ENCODE measurements at regions not wholly inside any gene's neighbourhood (a gene's known extent, or its start where the extent isn't known, plus 50 kb on each side); places are given as distances from the start of the nearest gene placed in this dataset.
"Not testable (repeated sequence)": the region's sequence is repeated elsewhere in the genome, so short reads cannot be mapped to it uniquely, and the experiment has no call there.

- no peak for DNase-seq
Measured at GRCh38 chr6:167208819-167209576, 51.2 kb upstream of the GPR31 start.

- no peak for DNase-seq
Measured at GRCh38 chr6:167209577-167209975, 51.8 kb upstream of the GPR31 start.

GRCh38 chr6:167210375-167211294, 52.9 kb upstream of the GPR31 start:
- no peak for DNase-seq

DNA sequence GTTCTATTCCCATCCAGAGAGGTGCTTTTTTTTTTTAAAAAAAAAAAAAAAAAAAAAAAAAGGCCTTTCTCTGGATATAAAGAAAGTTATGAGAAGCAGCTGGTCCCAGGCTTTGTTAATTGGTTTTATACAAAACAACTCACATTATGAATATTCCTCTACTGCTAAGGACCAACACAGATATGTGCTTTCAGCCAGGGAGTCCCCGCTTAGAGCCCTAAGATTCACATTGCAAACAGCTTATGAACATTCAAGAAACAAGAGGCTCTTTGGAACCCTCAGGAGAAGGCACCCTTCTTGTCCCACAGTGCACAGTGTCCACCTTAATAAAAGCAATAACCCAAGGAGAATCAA, 53.5 kb upstream of the GPR31 start:
- no peak for DNase-seq

- no peak for DNase-seq
Measured at GRCh38 chr6:167211881-167212712, 54.3 kb upstream of the GPR31 start.

DNA sequence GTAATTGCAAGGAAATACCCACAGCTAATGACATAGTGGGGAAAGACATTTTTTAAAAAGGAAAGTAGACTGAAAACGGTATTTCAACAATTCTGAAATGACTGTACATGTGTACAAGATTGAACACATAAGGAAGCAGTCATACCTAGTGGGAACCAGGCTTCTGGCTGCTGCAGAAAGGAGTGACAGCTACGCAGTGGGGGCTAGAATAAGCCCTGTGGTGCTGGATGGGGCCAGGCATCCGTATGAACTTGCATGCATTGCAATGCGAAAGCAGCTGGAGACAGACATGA, 54.9 kb upstream of the GPR31 start:
- no peak for DNase-seq

DNA sequence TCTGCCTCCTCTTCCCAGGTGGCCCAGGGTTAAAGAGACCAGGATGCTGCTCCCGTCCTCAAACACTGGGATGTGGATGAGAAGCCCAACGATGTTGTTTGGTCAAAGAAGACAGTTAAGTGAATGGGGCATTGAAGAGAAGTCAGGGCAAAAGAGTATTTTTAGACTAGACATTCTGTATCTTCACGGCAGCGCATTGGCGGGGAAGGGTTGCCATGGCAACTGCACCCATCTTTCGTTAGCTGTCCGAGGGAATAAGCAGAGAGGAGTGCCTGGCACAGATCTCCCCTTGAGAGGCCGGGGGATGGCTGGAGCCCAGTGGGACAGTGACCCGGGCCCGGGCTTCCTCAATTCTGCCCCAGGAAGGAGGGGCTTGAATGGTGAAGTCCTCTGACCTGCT, 56.4 kb upstream of the GPR31 start:
- DNase-seq = no peak

DNA sequence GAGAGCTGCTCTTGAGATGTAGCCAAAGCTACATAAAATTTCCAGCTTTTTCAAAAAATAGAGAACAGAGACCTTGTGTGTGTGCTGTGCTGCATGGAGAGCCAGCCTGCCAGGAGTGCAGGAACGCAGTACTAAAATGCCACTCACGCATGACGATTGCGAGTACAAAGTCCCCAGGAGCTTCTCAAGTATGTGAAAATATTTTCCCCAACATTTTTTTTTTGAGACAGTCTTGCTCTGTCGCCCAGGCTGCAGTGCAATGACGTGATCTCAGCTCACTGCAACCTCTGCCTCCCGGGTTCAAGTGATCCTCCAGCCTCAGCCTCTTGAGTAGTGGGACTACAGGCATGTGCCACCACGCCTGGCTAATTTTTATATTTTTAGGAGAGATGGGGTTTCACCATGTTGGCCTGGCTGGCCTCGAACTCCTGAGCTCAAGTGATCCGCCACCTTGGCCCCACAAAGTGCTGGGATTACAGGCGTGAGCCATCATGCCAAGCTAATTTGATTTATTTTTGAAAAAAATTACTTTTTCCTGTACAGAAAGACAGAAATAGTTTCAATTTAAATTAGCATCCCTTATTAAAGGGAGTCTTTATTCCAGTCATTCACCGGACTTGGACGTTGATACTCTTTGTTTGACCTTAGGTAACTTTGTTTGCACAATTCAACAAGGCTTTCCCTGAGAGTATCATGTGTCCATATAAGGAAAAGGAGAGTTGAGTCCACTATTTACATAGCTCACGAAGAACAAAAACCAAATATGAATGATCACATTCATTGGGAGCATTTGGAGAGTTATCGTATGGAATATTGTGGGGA, 57.9 kb upstream of the GPR31 start:
- DNase-seq = not testable (repeated sequence)

DNA sequence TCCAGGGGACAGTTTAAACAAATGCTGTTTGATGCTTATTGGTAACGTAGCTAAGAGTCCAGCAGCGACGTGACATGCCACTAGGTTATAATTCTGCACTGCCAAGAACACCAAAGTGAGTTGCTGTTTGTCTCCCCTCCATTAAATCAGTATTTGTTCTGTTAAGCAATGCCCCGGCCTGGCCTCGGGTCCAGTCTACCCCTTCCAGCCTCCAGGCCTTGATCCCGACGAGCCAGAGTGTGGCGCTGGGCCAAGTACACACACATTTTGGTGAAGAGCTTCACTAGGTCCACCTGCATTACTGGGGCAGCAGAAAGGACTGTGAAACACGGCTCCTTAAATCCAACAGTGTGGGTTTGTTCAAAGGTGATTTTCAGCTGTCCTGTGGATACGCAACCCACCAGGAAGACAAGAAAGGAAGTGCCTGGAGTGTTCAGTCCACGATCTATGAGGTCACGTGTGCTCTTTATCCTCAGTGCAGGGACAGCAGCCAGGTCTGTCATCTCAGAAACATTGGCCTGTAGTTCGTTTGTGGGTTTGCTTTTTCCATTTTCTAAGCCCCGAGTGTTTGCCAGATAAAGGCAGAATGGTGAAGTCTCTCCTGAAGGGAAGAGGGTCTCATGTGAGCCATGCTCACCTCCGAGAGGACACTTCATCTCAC, 58.7 kb upstream of the GPR31 start:
- DNase-seq = not testable (repeated sequence)

DNA sequence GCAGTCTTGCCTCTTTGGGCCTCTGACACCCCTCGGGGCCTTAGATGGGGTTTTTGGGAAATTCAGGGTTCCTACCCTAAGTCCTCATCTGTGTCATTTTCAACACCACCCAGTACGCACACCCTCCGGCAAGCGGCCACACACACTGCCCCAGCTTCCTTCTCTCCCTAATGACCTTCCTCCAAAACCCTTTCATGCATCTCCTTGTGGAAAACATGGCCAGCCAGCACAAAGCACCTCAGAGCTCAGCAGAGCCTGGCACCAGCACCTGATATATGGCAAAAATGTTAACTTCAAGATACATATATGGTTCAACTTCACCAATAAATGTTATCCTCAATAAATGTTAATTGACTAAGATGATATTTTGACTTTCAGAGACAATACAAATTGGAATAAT, 59.3 kb upstream of the GPR31 start:
- not testable (repeated sequence) for DNase-seq

DNA sequence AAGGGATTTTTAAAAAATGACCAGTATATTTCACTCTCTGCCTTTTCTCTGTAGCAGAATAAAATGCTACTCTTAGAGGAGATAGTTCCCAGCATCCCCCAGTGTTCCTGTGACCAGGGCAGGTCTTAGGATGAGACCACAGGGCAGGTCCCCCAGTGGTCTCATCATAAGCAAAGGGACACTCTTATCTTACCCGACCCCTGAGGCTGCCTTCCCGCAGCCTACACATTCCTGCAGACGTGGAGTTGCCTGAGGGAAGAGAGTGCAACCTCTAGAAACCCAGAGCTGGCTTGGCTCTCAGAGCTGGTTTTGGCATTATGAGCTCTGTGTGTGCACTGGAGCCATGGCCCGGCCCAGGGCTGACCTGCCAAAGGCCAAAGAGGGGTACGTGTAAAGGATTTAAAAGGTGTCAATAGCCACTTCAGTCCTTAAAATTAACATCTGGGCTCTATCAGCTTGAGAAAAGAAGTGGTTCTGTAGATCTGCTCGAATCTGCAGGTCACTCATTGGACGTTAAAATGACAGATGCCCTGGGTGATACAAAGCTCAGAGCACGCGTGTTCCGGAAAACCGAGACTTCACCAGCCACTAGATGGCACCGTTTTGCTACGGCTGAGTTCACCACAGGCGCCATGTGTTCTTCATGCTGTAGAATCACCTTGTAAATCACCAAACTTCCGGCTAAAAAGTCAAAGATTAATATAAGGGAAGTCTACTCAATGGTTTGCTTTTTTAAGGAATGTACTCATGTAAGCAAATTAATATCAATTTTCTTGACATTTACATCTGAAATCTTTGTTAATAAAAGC, 60.4 kb upstream of the GPR31 start:
- peak; percentile 37 for DNase-seq

- DNase-seq = not testable (repeated sequence)
Measured at GRCh38 chr6:167219079-167219478, 61.3 kb upstream of the GPR31 start.

DNA sequence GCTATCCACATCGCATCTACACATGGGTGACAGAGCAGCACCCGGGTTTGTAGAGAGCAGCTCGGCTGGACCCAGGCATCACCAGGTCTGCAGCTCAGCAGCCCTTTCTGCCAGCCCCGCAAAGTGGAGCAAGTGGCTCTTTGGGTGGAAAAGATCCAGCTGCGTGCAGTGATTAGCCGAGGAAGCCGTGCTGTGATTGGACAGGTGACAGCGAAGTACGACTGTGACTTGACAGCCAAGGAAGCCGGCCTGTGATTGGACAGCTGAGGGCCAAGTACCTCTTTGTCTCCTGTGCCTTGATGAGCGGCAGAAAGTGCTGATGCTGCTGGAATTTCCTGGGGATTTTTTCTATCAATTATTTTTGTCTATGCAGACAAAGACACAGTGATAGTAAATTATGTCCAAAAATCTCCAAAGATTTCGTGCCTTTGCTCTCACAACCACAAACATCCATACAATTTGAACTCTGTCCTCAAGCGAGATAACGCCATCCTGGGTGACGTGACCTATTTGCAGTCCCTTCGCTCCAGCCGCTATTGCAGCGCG, 62.3 kb upstream of the GPR31 start:
- no peak for DNase-seq

DNA sequence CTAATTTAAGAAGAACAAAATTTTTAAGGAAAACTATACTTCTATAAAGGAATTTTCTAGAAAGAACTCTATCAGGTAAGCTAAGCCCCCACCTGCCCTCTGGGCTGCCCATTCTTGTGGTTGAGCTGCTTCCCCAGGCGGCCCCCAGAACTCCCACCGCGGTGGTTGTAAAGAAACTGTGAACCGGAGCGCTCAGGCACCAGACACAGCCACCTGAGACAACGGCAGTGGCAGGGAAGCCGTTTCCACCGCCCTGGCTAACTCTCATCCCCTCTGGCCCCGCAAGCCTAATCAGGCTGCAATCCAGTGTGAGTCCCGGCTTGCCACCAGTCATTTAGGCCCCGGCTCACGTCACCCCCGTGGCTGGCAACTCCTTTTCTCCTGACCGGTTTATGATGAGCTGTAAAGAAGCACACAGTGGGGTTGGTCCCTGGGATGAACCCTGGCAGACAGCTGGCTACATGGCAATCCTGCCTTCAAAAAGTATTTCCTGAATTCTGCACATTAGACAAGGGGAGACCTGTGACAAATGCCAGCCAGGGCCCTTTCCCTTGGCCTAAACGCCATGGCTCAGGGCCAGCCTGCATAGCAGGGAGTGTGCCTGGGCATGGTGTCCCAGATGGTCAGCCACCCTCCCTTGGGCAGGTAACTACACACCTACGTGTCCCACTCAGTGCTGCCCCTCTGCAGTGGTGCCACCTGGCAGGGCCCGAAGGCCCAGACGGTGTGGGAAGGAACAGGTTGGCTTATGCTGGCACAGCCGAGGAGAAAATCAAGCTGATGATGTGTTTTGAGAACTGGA, 63.8 kb upstream of the GPR31 start:
- DNase-seq = no peak

DNA sequence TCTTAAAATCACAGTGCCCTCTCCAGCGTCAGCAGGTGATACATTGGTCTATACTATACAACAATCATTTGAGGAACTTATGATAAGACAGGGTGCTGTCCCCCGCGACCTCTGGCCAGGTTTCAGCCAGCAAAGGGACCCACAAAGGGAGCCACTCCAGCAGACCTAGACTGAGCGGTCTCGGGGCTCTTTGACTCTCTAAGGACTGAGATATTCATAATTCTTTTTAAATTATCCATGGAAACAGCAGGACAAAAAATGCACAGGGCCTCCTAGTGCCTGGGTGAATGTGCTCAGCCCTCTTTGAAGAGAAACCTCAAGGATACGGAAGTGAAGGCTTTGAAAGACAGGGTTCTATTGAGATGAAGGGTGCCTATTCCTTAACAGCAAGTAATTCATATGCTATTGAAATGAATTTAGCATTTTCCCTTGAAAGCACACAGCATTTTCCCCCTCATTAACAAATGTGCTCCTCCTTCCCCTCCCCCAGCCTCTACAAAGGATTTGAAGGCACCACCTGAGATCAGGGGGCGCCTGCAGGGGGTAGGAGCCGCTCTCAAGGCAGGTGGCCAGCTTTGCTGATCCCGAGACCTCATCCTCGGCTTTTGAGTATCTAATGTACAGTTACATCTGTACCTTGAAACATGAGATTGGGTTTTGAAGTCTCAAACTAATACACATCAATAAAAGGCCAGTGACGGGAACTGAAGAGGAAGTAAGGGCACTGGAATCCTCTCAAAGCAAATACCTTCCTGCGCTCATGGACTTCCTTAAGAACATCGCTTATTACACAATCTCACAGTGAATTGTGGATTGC, 65.3 kb upstream of the UNC93A start:
- DNase-seq = not testable (repeated sequence)

DNA sequence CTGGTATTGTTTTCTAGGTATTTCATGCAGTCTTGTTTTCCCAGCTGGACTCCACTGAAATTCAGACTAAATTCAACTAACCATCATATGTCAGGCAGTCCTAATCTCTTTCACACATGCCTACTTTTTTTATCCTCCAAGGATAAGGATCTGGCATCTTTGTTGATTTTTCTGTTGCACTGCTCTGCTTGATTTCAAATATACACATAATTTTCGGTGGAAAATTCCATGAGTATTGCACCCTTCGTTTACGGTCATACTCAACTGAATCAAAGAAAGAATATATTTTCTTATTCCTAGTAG, 64.8 kb upstream of the UNC93A start:
- DNase-seq = no peak

- DNase-seq = no peak
Measured at GRCh38 chr6:167226791-167227190, 64.3 kb upstream of the UNC93A start.

- no peak for DNase-seq
Measured at GRCh38 chr6:167227984-167228383, 63.1 kb upstream of the UNC93A start.

DNA sequence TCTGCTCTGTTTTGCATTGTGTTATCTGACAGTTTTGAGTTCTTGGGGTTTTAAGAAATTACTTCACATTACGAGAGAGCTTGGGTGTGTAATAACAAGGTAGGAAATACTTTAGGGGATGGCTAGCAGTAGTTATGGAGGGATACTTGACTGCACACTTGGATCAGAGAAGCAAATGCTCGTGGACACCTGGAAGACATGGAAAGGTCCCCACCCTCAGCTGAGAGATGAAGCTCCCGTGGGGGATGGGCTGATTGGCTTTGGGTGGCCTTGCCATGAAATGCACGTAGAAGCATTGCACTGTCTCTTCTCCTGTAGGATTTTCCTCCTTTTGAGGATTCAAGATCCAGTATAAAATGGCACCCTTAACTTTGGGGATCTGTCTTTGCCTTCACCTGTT, 61.5 kb upstream of the UNC93A start:
- no peak for DNase-seq

All from stimulated activated CD4-positive, alpha-beta T cell treated with anti-CD3 and anti-CD28 coated beads, Interleukin-1b, Interleukin-23, amount 100 ng/mL, for 48 hours (primary cell).